ENCODE measurements at regions not wholly inside any gene's neighbourhood (a gene's known extent, or its start where the extent isn't known, plus 50 kb on each side); places are given as distances from the start of the nearest gene placed in this dataset.

GRCh38 chr10:78853864-78854263 lies 214.9 kb upstream of the ZMIZ1 start:
- no peak for DNase-seq

- no peak for DNase-seq
Measured at GRCh38 chr10:78856421-78856820, 212.3 kb upstream of the ZMIZ1 start.

- no peak for DNase-seq
Measured at GRCh38 chr10:78857193-78857592, 211.6 kb upstream of the ZMIZ1 start.

GRCh38 chr10:78859266-78859665 lies 209.5 kb upstream of the ZMIZ1 start:
- DNase-seq, result no peak

- no peak for DNase-seq
Measured at GRCh38 chr10:78859769-78860168, 209.0 kb upstream of the ZMIZ1 start.

GRCh38 chr10:78860260-78860914 lies 208.4 kb upstream of the ZMIZ1 start:
- DNase-seq, result no peak

- DNase-seq, result no peak
Measured at GRCh38 chr10:78861529-78862327, 207.0 kb upstream of the ZMIZ1 start.

GRCh38 chr10:78862328-78862640 lies 206.5 kb upstream of the ZMIZ1 start:
- DNase-seq, result no peak

- no peak for DNase-seq
Measured at GRCh38 chr10:78863140-78863905, 205.4 kb upstream of the ZMIZ1 start.

GRCh38 chr10:78863906-78864239 lies 204.9 kb upstream of the ZMIZ1 start:
- no peak for DNase-seq

- no peak for DNase-seq
Measured at GRCh38 chr10:78864761-78865537, 203.8 kb upstream of the ZMIZ1 start.

- no peak for DNase-seq
Measured at GRCh38 chr10:78865538-78865875, 203.3 kb upstream of the ZMIZ1 start.

- no peak for DNase-seq
Measured at GRCh38 chr10:78865931-78866717, 202.6 kb upstream of the ZMIZ1 start.

GRCh38 chr10:78866731-78867554 lies 201.8 kb upstream of the ZMIZ1 start:
- DNase-seq, result no peak

- no peak for DNase-seq
Measured at GRCh38 chr10:78867555-78867939, 201.2 kb upstream of the ZMIZ1 start.

- DNase-seq, result no peak
Measured at GRCh38 chr10:78868048-78868447, 200.7 kb upstream of the ZMIZ1 start.

GRCh38 chr10:78868456-78868855 lies 200.3 kb upstream of the ZMIZ1 start:
- DNase-seq, result no peak

- DNase-seq, result no peak
Measured at GRCh38 chr10:78868861-78869260, 199.9 kb upstream of the ZMIZ1 start.

- no peak for DNase-seq
Measured at GRCh38 chr10:78869508-78870454, 199.0 kb upstream of the ZMIZ1 start.

- no peak for DNase-seq
Measured at GRCh38 chr10:78870458-78870857, 198.3 kb upstream of the ZMIZ1 start.

- DNase-seq, result no peak
Measured at GRCh38 chr10:78871796-78872195, 197.0 kb upstream of the ZMIZ1 start.

Data from stimulated activated CD8-positive, alpha-beta memory T cell treated with anti-CD3 and anti-CD28 coated beads, Interleukin-4, amount 100 ng/mL, for 48 hours (primary cell).